ENCODE measurements at regions not wholly inside any gene's neighbourhood (a gene's known extent, or its start where the extent isn't known, plus 50 kb on each side); places are given as distances from the start of the nearest gene placed in this dataset.
A peak's percentile ranks its signal among the peaks of the same experiment; 100 is the strongest.

- H3K4me3 ChIP-seq (ENCODE audit: low read length), result no peak overlapping the region
- H3K4me2 ChIP-seq (ENCODE audit: low read depth, low read length, poor library complexity, severe bottlenecking), result no peak overlapping the region
- H3K4me1 ChIP-seq (ENCODE audit: low read length), result no peaks in the 10 kb centered on the region
- no peaks in the 10 kb centered on the region for H3K9me2 ChIP-seq (replicated peaks; ENCODE audit: insufficient read depth, low read length)
- H3K9ac ChIP-seq (ENCODE audit: low read length), result no peak overlapping the region
- no peaks in the 10 kb centered on the region for H3K79me2 ChIP-seq (ENCODE audit: low read length)
- no peak overlapping the region for H2AFZ ChIP-seq (ENCODE audit: low read length)
- no peak overlapping the region for H3K27ac ChIP-seq (ENCODE audit: low read length)
- no peak for DNase-seq
- no peaks in the 10 kb centered on the region for H3K9me3 ChIP-seq (ENCODE audit: low read length)
- no peaks in the 10 kb centered on the region for H3K27me3 ChIP-seq (ENCODE audit: low read length)
- no peaks in the 10 kb centered on the region for H3K36me3 ChIP-seq (ENCODE audit: insufficient read depth, low read length)
- H4K20me1 ChIP-seq (ENCODE audit: insufficient read depth, low read depth, low read length), result no peaks in the 10 kb centered on the region
These were observed 99.9 kb upstream of the GUCY1A2 start for GRCh38 chr11:107118025-107118720.

GRCh38 chr11:107116358-107116757 lies 98.1 kb upstream of the GUCY1A2 start:
- Histone ChIP-seq H3K9me2 (replicated peaks; ENCODE audit: insufficient read depth, low read length) (no peaks in the 10 kb centered on the region), H3K4me1 (ENCODE audit: low read length) (no peaks in the 10 kb centered on the region), H3K4me3 (ENCODE audit: low read length) (no peak overlapping the region), H2AFZ (ENCODE audit: low read length) (no peak overlapping the region), H3K27ac (ENCODE audit: low read length) (no peak overlapping the region), H3K4me2 (ENCODE audit: low read depth, low read length, poor library complexity, severe bottlenecking) (no peak overlapping the region), H3K36me3 (ENCODE audit: insufficient read depth, low read length) (no peaks in the 10 kb centered on the region), H3K9me3 (ENCODE audit: low read length) (no peaks in the 10 kb centered on the region), H3K79me2 (ENCODE audit: low read length) (no peaks in the 10 kb centered on the region), H3K27me3 (ENCODE audit: low read length) (no peaks in the 10 kb centered on the region), H3K9ac (ENCODE audit: low read length) (no peak overlapping the region), H4K20me1 (ENCODE audit: insufficient read depth, low read depth, low read length) (no peaks in the 10 kb centered on the region)
- no peak for DNase-seq

GRCh38 chr11:107102692-107103477 lies 84.6 kb upstream of the GUCY1A2 start:
- Histone ChIP-seq H3K9me3 (ENCODE audit: low read length) (no peaks in the 10 kb centered on the region), H2AFZ (ENCODE audit: low read length) (peak overlapping the region; percentile 6; the same call in 1 of the 2 replicates), H3K4me1 (ENCODE audit: low read length) (no peaks in the 10 kb centered on the region), H3K79me2 (ENCODE audit: low read length) (no peaks in the 10 kb centered on the region), H3K4me3 (ENCODE audit: low read length) (no peak overlapping the region), H4K20me1 (ENCODE audit: insufficient read depth, low read depth, low read length) (no peaks in the 10 kb centered on the region), H3K4me2 (ENCODE audit: low read depth, low read length, poor library complexity, severe bottlenecking) (no peak overlapping the region), H3K27ac (ENCODE audit: low read length) (no peak overlapping the region), H3K36me3 (ENCODE audit: insufficient read depth, low read length) (no peaks in the 10 kb centered on the region), H3K27me3 (ENCODE audit: low read length) (no peaks in the 10 kb centered on the region), H3K9ac (ENCODE audit: low read length) (no peak overlapping the region), H3K9me2 (replicated peaks; ENCODE audit: insufficient read depth, low read length) (no peaks in the 10 kb centered on the region)
- DNase-seq, result peak; percentile 72

- Histone ChIP-seq H3K27me3 (ENCODE audit: low read length) (no peaks in the 10 kb centered on the region), H3K9me2 (replicated peaks; ENCODE audit: insufficient read depth, low read length) (no peaks in the 10 kb centered on the region), H3K4me3 (ENCODE audit: low read length) (no peak overlapping the region), H3K27ac (ENCODE audit: low read length) (no peak overlapping the region), H3K9me3 (ENCODE audit: low read length) (no peaks in the 10 kb centered on the region), H3K4me1 (ENCODE audit: low read length) (no peaks in the 10 kb centered on the region), H3K36me3 (ENCODE audit: insufficient read depth, low read length) (no peaks in the 10 kb centered on the region), H3K9ac (ENCODE audit: low read length) (no peak overlapping the region), H4K20me1 (ENCODE audit: insufficient read depth, low read depth, low read length) (no peaks in the 10 kb centered on the region), H3K4me2 (ENCODE audit: low read depth, low read length, poor library complexity, severe bottlenecking) (no peak overlapping the region), H2AFZ (ENCODE audit: low read length) (no peak overlapping the region), H3K79me2 (ENCODE audit: low read length) (no peaks in the 10 kb centered on the region)
- no peak for DNase-seq
These were observed 74.4 kb upstream of the GUCY1A2 start for GRCh38 chr11:107092667-107093066.

GRCh38 chr11:107078375-107078774 lies 60.1 kb upstream of the GUCY1A2 start:
- peaks cover 4% of the 10 kb centered on the region; the same call in 1 of the 2 replicates for H3K9me3 ChIP-seq (ENCODE audit: low read length)
- H3K9ac ChIP-seq (ENCODE audit: low read length), result no peak overlapping the region
- H3K79me2 ChIP-seq (ENCODE audit: low read length), result no peaks in the 10 kb centered on the region
- H2AFZ ChIP-seq (ENCODE audit: low read length), result no peak overlapping the region
- no peaks in the 10 kb centered on the region; the same call in 1 of the 2 replicates for H3K9me2 ChIP-seq (replicated peaks; ENCODE audit: insufficient read depth, low read length)
- H4K20me1 ChIP-seq (ENCODE audit: insufficient read depth, low read depth, low read length), result no peaks in the 10 kb centered on the region
- no peak for DNase-seq
- H3K27me3 ChIP-seq (ENCODE audit: low read length), result no peaks in the 10 kb centered on the region; the same call in 1 of the 2 replicates
- H3K4me3 ChIP-seq (ENCODE audit: low read length), result no peak overlapping the region
- H3K4me2 ChIP-seq (ENCODE audit: low read depth, low read length, poor library complexity, severe bottlenecking), result no peak overlapping the region
- H3K36me3 ChIP-seq (ENCODE audit: insufficient read depth, low read length), result no peaks in the 10 kb centered on the region
- H3K4me1 ChIP-seq (ENCODE audit: low read length), result no peaks in the 10 kb centered on the region
- H3K27ac ChIP-seq (ENCODE audit: low read length), result no peak overlapping the region

- no peak overlapping the region for H3K27ac ChIP-seq (ENCODE audit: low read length)
- no peak overlapping the region for H2AFZ ChIP-seq (ENCODE audit: low read length)
- H3K79me2 ChIP-seq (ENCODE audit: low read length), result no peaks in the 10 kb centered on the region
- H3K36me3 ChIP-seq (ENCODE audit: insufficient read depth, low read length), result no peaks in the 10 kb centered on the region
- DNase-seq, result no peak
- no peak overlapping the region for H3K4me3 ChIP-seq (ENCODE audit: low read length)
- no peaks in the 10 kb centered on the region for H4K20me1 ChIP-seq (ENCODE audit: insufficient read depth, low read depth, low read length)
- H3K4me1 ChIP-seq (ENCODE audit: low read length), result no peaks in the 10 kb centered on the region
- peaks cover 5% of the 10 kb centered on the region; the same call in 1 of the 2 replicates for H3K27me3 ChIP-seq (ENCODE audit: low read length)
- no peak overlapping the region for H3K4me2 ChIP-seq (ENCODE audit: low read depth, low read length, poor library complexity, severe bottlenecking)
- H3K9me2 ChIP-seq (replicated peaks; ENCODE audit: insufficient read depth, low read length), result no peaks in the 10 kb centered on the region; the same call in 1 of the 2 replicates
- no peaks in the 10 kb centered on the region; the same call in 1 of the 2 replicates for H3K9me3 ChIP-seq (ENCODE audit: low read length)
- no peak overlapping the region for H3K9ac ChIP-seq (ENCODE audit: low read length)
These were observed 58.6 kb upstream of the GUCY1A2 start for GRCh38 chr11:107076832-107077231.

- Histone ChIP-seq H3K79me2 (ENCODE audit: low read length) (no peaks in the 10 kb centered on the region), H3K4me3 (ENCODE audit: low read length) (no peak overlapping the region), H3K27me3 (ENCODE audit: low read length) (peaks cover 5% of the 10 kb centered on the region; the same call in 1 of the 2 replicates), H3K9ac (ENCODE audit: low read length) (no peak overlapping the region), H3K4me2 (ENCODE audit: low read depth, low read length, poor library complexity, severe bottlenecking) (no peak overlapping the region), H3K9me2 (replicated peaks; ENCODE audit: insufficient read depth, low read length) (no peaks in the 10 kb centered on the region), H3K36me3 (ENCODE audit: insufficient read depth, low read length) (no peaks in the 10 kb centered on the region), H4K20me1 (ENCODE audit: insufficient read depth, low read depth, low read length) (no peaks in the 10 kb centered on the region), H3K4me1 (ENCODE audit: low read length) (no peaks in the 10 kb centered on the region), H3K9me3 (ENCODE audit: low read length) (no peaks in the 10 kb centered on the region), H3K27ac (ENCODE audit: low read length) (no peak overlapping the region), H2AFZ (ENCODE audit: low read length) (no peak overlapping the region)
- no peak for DNase-seq
These were observed 52.9 kb upstream of the GUCY1A2 start for GRCh38 chr11:107071129-107071528.

All from Karpas-422 (cell line).